ENCODE measurements at regions not wholly inside any gene's neighbourhood (a gene's known extent, or its start where the extent isn't known, plus 50 kb on each side); places are given as distances from the start of the nearest gene placed in this dataset.

DNA sequence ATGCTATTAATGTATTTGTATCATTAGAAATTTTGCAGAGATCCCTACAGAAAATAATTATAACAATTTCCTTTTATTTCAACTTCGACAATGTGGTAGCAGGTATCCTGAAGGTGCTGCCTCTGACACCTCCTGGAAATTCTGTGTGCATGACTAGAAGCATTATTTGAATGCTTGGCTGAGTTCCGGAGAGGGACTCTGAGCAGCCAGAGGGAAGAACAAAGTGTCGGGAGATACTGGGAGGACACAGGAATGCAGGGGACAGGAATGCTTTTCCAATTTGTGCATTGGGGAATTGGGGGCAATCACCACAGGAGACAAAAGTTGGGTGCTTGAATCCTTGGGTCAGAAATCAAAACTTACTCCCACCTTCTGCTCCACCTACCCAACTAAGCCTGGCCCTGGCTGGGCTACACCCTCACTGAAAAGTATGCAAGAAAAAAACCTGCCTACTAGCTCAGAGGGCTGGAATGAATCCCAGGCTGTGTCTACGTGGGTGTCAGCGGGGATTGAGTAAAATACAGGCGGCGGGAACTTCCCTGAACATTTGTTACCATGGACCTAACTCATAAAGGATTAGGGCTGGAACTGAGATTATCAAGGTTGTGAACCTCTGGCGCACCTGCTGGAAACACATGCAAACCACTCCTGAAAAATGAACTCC, 299.3 kb downstream of the SOX11 start:
- DNase-seq: no peak

DNA sequence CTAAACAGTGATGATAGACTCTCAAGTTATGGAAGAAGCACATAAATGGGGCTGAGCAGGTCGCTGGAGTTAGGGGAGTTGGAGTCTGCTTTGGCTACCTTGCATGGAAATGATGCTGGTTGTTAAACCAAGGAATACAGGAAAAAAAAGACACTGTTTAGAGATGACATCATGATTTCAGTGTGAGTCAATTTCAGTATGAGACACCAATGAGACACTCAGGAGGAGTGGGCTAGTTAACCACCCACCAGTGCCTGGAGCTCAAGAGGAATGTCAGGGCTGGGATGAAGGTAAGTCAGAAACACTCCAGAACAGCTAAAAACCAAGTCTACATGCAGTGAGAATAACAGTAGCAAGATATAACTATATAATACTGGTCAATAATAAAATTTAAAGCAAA, 303.6 kb downstream of the SOX11 start:
- DNase-seq: no peak

DNA sequence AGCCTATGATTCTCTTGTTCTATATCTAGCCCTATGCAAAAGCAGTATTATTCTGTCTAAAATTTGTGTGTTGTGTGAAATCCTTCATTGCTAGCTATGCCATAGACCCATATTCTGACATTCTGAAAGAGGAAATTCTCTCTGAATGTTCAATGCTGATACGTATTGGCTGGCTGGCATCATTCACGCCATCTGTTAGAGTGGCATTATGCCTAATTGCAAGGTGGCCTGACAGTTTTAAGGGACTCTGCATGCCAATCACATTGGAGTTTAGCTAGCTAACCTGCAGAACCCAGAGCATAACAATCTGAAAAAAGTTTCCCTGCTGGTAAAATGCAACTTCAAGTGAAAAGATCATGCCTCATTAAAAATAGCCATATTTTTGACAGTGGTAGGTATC, 316.0 kb downstream of the SOX11 start:
- DNase-seq: no peak

DNA sequence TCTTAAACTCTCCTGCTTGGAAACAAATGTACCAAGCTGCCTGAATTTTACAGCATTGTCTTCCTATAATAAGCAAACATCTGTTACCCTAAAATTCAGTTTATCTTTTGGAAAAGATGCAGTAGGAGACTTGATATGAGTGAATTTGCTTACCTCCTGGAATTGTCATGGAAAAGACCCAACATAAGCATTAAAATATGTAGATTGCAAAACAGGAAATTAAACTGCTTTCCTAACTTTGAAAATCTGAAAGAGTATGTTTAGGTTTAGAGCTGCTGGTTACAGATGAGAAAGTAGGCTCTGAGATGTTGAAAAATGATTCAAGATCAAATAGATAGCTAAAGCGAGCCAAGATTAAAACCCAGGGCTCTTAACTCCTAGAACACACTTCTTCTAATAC, 316.5 kb downstream of the SOX11 start:
- no peak for DNase-seq

DNA sequence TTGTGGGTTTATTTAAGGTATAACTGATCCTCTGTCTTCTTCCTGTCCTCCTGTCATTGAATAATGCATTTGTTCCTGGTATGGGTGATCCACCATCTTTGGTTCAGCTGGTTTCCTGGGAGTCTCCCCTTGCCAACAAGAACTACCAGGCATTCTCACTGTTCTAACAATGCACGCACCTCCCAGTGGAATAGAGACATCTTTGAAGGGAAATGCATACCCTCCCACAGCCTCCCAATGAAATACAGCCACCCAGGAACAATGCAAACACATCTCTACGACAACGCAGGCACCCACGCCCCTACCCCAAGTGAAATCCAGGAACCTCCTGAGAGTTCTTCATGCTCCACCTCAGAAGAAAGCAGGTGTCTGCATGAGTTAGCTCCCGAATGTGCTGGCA, 318.0 kb downstream of the SOX11 start:
- DNase-seq: no peak

DNA sequence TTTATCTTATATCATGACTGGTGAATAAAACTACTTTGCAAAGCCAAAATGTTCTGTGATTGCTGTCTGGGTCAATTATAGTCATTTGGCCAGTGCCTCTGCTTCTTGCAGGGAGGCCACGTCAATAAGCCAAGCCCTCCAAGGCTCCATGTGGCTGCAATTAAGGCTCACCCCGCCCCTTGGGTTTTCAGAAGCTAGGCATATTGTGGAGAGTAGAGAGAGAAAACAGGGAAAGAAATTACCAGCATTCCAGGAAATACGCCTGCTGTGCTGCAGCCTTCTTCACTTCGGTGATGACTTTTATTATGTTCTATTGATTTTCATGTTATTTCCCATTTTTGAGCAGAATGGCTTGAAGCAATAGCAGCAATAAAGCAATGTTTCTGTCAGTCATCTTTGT, 319.7 kb downstream of the SOX11 start:
- no peak for DNase-seq

DNA sequence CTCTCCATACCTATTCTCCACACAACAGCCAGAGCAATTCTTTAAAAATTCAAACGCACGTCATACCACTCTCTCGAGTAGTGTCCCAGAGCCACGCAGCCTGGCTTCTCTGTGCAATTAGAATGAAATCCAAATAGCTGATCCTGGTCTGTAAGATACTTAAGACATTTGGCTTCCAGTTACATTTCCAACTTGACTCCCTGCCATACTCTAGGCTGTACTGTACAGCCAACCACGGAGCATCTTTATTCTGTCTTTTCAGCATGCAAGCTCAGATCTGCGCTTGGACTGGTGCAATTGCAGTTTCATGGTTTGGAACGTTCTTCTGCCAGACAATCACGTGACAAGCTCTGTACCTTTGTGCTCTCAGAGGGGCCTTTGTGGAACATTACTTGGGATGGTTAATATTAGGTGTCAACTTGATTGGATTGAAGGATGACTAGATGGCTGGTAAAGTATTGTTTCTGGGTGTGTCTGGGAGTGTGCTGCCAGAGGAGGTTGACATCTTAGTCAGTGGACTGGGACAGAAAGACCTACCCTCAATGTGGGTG, 325.6 kb downstream of the SOX11 start:
- no peak for DNase-seq

DNA sequence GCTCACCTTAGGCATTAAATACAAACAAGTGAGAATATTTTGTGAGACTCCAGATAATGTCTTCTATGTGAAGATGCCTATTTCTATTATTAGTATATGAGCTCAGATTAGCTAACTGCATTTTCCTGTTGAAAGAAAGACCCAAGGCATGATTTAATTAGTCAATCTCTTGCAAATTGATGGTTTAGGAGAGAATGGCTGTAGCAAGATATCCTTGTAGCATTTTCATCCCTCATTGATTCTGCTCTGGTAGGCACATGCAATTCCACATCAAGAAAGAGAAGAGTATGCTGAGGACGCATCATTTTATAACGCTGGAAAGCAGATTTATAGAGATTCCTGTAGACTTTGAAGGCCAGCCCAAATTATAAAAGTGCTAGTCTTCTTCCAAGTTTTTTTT, 332.0 kb downstream of the SOX11 start:
- no peak for DNase-seq

DNA sequence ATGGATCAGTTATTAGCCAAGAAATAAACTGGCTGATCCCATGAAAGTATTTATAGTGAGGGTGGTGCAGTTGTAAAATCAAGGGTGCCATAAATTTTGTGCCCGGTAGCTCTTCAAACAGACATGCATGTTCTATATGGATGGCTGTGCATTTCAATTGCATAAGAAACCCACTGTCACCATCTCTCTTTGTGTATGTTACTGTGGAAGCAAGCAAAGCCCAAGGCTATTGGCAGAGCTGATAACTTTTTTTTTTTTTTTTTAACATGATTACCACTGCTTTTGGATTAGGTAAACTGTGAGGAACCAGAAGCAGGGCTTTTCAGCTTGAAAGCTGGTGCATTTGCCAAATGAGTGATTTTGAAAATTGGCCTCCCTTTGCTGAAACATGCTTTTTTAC, 332.6 kb downstream of the SOX11 start:
- DNase-seq: no peak

DNA sequence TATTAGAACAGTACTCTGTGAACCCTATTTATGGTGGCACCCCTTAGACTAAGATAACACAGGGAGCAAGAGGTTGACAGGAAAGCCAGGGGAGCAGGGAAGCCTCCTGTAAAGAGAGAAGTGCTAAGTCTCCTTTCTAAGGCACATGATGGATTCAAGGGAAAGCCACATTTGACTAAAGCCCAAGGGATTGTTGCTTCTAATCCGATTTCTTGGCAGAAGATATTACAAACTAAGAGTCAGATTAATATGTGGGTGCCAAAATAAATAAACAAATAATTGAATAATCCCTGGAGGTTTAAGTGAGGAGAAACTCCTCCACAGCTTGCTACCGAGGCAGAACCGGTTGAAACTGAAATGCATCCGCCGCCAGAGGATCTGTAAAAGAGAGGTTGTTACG, 333.2 kb downstream of the SOX11 start:
- no peak for DNase-seq

DNA sequence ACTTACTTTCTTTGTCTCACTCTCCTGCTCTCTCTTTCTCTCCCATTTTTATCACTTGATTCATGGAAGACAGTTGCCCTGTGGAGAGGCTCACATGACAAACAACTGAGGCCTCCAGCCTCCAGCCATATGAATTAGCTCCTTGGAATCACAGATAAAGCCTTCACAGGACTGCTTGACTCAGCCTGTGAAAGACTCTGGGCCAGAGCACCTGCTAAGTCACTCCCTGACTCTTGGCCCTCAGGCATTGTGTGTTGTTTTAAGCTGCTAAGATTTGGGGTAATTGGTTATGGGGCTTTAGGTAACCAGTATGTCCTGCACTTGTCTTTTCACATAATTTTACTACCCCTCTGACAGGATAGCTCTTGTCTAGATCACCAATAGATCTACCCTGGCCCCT, 334.9 kb downstream of the SOX11 start:
- DNase-seq: no peak

DNA sequence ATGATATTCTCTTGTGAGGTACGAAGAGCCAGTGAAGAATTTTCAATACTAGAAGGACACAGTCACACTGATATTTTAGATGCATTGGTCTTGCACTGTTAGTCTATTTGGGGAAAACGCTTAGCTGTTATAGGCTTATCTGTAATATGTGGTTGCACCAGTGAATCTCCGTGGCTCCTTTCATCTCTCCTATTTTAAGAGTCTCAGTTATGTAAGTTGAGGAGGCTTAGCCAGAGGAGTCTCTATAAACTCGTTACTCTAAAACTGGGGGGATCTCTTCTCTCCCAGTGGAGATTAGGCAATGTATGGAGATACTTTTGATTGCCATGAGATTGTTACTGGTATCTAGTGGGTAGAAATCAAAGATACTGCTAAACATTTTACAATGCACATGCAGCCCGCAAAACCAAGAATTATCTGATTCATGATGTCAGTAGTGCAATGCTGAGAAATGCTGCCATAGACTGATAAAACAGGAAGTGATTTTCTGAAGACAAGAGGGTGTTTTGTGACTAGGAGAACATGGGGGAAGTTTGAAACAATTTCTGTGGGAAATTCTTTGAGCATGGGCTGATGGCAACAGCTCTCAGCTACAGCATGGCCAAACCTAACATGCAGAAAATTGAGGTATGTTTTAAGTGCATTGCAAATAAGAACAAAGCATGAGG, 339.1 kb downstream of the SOX11 start:
- DNase-seq: no peak

DNA sequence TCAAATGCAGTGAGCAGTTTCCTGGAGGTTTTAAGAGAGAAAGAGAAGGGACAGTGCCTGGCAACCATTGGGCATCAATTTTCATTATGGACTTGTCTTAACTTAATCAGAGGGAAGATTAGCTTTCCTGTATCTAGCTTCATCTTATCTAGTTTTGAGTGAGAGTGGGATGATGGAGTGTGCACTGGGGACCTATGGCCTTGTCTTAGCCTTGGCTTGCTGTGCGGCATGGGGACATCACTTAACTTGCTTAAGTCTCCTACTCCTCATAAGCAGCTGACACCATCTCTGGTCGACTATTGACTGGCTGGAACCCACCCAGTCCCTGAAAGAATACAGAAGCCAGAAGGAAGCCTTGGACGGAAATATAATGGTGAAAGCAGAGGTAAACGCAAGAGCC, 344.0 kb downstream of the SOX11 start:
- DNase-seq: no peak

DNA sequence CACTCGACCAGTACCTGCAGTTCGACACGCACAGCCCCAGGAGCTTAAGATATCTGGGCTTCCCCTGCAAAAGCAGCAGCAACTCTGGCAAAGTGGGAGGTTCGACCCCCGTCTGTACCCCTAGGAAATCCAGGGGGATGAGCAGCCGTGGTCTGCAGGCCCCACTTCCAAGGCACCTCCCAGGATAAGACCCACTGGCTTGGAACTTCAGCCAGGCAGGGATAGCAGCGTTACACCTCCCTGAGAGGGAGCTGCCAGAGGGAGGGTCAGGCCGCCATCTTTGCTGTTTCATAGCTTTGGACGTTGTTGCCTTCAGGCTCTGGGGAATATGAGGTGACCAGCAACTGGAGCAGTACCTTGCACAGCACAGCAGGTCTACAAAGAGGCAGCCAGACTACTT, 351.1 kb downstream of the SOX11 start:
- DNase-seq: no peak

DNA sequence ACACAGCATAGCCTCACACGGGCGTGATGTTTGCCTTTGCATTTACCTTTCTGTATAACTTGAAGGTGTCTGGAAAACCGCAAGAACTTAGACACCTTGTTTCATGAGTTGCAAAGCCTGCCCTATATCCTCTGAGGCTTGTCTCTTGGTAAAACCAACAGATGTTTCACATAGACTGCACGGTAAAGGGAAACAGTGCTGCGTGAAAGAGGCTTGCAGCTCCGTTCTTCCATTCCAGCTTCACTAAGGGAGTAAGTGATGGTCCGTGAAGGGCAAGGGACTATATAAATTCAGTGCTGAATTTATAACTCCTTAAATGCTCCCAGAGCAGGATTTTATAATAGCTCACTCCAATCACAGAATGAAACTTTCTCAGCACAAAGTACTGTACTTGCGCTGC, 360.5 kb downstream of the SOX11 start:
- no peak for DNase-seq

DNA sequence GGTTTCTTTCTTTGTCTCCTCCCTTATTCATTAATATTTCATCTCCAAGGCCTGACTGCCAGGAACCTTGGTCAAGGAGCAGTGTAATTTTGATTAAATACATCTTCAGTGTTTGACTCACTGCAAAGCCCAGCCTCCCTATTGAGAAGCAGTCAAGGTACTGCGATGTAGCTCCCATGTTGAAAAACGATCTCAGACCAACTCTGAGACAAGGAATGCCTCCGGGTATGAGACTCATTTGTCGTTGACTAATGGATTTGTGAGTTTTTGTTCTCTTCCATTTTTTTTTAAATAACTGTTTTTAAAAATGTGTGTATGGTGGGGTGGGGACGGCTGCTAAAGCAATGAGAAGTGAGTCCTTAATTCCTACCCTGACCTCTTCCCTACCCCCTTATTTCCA, 361.6 kb downstream of the SOX11 start:
- no peak for DNase-seq

DNA sequence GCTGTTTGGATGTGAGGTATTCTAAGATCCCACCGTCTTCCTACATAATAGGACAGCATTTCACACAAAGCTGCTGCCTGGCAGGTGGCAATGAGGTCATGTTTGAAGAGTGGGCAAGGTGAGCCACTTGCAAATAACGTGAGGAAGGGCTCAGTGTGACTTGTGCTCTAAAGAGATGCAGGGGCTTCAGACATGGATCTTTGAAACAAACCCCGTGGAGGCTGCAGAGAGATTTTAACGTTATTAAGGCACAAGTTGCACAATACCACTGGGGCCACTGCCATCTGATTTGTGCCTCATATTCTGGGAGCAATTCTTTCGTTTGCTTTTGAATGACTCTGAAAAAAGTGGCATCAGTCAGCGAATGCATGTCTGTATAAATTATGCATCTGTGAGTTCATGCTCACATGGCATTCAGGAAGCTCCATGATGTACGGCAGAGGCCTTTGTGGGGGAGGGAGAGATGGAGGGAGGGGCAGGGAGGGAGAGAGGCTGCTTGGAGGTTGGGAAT, 362.0 kb downstream of the SOX11 start:
- no peak for DNase-seq

DNA sequence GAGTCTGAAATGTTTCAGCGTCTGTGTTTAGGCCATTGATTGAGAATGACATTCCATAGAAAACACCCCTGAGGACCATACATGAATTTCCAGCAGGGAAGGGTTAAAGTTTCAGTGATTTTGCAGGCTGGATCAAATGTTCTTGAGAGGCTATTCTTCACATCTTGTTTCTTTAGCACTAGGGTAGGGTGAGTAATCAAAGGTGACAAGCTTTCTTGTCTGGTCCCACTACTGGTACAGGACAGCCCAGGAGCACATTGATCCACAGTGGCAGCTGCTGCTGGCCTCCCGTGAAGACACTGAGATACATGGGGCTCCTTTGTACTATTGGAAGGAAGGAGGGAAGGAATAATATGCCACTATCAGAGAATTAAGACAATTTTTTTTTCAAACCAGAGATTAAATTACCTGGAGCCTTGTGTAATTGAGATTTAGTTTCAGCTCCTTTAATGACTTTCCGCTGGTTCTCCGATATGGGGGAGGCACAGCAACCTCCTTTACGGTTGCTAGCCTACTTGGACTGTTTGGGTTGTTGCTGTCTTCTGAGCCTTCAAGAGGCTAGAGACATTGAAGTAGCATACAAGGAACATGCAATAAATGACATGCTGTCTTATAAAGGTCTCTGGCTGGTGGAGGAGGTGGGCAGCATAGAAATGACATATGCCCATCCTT, 368.9 kb downstream of the SOX11 start:
- no peak for DNase-seq

DNA sequence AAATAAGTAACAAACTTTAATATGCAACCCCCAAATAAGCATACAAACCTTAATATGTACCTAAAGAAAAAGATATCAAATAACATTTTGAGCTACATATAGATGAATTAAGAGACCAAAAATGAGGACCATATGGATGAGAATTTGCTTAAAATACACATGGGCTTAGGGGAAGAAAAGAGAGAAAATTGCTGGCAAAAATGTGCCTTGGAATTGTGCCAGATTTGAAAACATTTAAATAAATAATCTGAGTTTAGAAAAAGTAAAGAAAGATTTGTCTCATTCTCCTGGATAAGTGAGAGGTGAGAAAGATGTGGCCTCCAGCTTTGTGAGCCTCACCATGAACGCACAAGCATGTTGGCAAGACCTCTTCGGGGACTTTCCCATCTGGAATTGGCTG, 372.6 kb downstream of the SOX11 start:
- DNase-seq: no peak

DNA sequence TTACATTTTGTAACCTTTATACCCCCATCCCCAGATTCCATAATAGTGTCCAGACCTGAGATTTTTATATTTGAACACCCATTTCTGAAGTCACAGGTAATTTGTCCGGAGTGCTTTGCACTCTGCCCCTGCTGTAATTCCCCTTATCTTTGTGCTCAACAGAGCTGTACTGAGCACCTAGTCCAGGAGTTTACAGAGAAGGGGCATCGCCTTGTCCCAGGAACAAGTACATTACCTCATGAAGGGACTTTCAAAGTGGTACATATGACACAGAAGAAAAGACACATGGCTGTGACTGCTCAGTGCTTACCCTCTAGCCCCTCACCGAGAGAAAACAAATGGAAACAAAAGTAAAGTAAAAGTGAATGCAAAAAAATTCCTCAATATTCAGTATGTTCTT, 373.5 kb downstream of the SOX11 start:
- no peak for DNase-seq

DNA sequence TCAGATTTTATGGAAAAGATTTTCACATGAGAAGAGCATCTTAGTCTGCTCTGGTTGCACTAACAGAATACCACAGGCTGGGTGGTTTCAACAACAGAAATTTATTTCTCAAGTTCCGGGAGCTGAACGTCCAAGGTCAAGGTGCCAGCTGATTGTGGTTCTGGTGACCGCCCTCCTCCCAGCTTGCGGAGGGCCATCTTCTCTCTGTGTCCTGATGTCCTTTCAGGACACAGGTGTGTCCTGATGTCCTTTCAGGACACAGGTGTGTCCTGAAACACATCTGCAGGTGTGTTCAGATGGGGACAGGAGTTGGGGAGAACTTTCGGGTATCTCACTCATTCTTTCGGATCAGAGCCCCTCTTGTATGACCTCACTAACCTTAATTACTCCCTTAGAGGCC, 374.9 kb downstream of the SOX11 start:
- no peak for DNase-seq

DNA sequence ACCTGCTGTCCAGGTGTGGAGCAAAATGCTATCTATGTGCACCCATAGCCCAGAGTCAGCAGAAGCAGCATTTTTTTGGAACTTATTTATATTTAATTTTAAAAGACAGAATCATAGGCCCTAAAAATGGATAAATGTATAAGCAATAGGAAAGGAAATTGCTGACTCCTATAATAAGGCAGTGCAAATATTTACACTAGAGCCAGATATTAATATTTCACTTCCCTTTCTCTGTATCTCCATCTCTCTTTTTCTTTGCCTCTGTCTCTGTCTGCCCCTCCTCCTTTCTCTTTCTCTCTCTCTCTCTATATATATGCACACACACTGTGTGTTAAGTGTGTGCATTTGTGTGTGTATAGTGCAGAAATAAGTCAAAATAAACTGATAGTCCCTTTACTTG, 375.6 kb downstream of the SOX11 start:
- DNase-seq: no peak

DNA sequence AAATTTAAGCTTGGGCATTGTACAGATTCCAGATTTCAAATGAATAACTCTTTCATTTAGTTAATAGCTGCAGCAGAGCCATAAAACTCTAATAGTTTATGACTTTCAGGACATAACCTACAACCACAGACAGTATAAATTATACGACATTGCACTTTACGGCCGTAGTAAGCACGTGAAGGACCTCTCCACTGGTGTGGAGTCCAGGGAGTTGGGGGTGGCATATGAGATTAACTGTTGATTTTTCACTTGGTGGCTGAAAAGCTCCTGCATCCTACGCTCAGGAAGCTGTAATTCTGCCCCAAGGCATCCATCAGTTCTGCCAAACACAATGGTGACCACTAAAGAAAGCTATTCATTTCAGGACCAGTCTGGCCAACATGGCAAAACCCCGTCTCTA, 376.2 kb downstream of the SOX11 start:
- DNase-seq: no peak

DNA sequence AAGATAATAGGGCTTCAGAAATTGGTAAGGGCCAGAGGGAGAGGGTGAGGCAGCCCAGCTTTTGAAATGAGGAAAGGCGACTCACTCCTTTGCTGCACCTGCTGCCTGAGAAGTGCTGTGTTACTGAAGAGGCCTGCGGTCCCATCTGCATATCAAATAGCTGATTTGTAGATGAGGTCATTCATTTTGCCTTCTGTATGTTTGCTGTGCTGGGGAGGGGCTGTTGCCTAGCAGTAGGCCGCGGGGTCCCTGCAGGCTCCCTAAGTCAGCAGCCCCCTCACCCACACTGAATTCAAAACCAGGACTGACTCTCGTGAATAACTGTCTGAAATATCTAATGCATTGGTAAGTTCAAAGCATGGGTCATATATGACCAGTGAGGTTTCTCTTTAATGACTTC, 377.2 kb downstream of the SOX11 start:
- no peak for DNase-seq
